ENCODE measurements at regions not wholly inside any gene's neighbourhood (a gene's known extent, or its start where the extent isn't known, plus 50 kb on each side); places are given as distances from the start of the nearest gene placed in this dataset.
A peak's percentile ranks its signal among the peaks of the same experiment; 100 is the strongest.
"Not testable (repeated sequence)": the region's sequence is repeated elsewhere in the genome, so short reads cannot be mapped to it uniquely, and the experiment has no call there.

DNA sequence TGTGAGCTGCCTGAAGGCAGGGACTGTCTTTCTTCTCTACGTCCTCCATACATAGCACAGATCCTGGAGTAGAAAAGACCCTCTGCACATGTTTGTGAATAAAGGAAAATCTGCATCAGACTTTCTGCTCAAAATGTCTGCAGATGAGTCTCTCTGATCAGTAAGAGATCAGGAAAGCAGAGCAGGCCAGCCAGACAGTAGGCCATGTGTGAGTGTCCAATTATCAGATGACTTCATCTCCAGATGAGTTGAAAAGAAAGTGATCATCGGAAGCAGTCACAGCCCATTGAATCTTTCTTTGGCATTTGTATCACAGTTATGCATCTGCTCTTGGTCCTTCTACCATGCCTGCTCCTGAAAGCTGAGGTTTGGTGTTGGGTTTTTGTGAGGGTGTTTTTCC lies 298.7 kb upstream of the NCAM1 start:
- no peak for DNase-seq

DNA sequence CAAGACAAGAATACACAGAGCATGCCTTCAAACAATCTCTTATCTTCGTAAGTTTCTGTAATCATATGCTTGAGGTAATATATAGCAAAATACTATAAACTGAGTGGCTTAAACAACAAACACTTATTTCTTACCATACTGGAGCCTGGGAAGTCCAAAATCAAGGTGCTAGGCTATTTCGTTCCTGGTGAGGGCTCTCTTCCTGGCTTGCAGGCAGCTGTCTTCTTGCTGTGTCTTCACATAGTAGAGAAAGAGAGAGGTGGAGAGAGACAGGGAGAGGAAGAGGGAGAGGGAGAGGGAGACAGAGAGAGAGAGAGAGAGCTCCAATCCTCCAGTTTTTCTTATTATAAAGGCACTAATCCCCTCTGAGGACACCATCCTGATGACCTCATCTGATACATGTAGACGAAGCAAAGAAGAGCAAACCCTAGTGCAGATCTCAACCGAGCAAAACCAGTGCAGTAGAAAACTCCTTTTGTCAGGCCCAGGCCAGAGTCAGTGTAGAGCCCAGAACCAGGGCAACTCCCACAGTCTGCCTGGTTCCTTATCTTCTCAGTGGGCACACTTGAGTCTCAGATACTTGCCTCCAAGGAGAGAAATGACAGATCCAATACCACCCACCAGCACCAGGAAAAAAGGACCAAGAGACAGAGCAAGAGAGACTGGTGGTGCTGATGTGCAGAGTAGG lies 297.1 kb upstream of the NCAM1 start:
- DNase-seq, result no peak

DNA sequence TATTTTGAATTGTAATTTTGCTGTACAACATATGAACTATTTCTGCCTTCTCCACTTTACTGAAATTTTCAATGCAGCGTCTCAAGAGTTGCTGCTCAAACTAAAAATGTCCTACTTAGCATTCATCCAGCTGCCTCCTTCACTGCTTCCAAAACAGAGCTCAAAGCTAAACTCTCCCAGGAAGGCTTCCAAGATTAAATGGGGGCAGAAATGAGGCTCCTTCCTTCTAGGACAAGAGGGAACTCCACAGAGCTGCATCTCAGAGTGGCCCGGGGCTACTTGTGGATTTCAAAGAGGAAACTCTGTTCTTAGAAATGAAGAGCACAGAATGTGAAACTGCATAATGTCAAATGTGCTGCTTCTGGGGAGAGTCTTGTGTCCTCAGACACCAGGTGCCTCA lies 295.9 kb upstream of the NCAM1 start:
- DNase-seq, result no peak

DNA sequence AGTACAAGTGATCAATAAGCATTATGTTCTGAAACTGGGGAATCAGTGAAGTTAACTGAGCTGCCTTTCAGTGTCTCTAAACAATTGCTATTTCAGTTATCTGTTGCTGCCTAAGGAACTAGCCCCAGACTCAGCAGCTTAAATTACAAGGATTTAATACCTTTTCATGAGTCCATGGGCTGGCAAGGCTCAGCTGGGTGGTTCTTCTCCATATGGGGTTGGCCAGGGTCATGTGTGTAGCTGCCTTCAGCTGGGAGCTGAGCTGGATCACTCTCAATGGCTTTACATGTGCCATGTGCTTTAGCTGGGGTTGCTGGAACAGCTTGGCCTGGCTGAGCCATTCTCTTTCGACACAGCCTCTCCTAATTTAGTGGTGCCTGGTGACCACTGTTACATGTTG lies 295.0 kb upstream of the NCAM1 start:
- no peak for DNase-seq

DNA sequence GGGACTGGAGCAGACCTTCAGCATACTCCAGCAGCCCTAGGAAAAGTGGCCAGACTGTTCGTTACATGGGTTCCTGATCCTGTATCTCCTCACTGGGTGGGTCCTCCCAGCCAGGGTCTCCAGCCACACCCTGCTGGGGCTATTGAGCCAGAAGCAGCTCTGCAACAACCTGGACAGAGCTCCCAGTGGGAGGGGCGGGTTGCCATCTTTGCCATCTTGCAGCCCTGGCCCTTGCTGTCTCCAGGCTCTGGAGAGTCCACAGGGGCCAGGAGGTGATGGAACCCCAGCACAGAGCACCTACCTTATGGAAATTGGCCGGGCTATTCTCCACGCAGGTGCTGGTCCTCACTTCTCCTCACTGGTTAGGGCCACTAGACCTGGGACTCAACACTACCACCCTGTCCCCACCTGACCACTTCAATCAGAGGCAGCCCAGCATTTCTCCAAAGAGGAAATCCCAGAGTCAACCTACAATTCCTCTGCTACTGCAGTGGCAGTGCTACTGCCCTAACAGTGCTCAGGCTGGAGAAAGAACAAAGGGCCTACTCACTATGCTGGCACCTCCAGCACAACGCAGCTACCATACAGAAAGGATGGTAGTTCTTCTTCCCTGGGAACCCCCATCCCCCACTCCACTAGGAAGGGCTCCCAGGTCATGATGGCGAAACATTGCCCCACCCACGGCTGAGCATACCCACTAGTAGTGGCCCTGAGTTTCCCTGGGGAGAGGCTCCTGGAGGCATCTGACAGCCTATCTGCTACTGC lies 290.2 kb upstream of the NCAM1 start:
- no peak for DNase-seq

DNA sequence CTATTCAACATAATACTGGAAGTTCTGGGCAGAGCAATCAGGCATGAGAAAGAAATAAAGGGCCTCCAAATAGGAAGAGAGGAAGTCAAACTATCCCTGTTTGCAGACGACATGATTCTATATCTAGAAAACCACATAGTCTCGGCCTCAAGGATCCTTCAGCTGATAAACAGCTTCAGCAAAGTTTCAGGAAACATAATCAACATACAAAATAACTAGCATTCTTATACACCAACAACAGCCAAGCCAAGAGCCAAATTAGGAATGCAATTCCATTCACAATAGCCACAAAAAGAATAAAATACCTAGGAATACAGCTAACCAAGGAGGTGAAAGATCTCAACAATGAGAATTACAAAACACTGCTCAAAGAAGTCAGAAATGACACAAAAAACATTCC lies 287.8 kb upstream of the NCAM1 start:
- not testable (repeated sequence) for DNase-seq

DNA sequence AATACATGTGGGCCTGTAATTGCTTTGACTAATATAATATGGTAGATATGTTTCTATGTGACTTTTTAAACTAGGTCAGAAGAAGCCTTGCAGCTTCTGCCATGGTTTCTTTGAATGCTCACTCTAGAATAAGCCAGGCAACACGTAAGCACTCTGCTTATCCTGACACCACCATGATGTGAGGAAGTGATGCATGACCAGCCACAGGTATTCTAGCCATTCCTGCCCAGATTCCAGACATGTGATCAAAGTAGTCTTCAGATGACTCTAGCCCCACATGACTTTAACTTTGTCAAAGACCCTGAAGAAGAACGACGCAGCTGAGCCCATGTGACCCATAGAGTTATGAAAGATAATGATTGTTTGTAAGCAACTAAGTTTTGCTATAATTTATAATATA lies 276.1 kb upstream of the NCAM1 start:
- DNase-seq, result no peak

DNA sequence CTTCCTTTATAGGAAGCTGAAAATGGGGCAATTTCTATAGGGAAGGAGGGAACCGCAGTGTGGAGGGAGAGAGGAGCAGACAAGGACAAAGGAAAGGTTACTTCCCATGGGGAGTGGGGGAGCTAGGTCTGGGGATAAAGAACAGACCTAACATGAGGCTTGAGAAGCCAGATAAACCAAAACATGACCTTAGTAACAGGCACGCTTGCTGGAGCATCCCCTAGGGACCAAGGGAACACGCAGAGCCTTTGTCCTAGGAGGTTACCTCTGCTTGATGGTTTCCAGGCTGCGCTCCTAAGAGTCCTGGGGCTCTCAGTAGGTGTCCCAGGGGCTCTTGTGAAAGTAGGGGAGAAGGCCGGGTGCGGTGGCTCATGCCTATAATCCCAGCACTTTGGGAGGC lies 271.4 kb upstream of the NCAM1 start:
- DNase-seq, result no peak

DNA sequence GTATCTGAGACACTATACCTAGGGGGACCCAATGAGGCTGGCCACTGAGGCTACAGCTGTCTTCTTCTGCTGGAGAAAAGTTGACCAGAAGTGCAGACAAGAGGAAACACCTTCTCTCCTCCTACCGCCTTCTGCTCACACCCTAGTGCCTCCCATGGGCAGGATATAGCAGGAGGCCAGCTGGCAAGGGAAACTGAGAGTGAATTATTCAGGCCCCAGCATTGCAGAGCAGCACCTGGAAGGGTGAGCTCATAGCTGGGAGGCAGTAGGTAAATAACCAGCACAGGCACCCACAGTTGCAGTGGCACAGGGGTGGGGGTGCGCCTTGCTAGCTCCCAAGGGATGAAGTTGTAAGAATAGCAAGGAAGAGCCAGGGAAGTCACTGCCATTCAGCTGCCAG lies 267.4 kb upstream of the NCAM1 start:
- DNase-seq, result no peak

DNA sequence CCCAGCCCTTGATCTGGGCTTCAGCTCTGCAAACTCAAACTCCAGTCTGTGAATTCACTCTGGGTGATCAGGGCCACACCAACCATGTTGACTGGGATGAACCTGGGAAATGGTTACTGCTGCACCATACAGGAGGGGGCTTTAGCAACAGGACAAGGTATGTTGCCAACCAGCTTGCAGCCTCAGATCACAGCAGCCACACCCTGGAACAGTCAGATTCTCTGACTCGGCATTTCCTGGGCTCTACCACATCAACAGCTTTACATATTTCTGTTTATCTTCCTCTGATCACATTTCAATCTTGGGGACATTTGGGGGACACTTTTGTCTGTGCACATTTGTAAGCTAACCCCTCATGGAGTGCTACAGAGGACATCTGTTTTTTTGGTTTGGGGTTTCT lies 267.0 kb upstream of the NCAM1 start:
- no peak for DNase-seq

DNA sequence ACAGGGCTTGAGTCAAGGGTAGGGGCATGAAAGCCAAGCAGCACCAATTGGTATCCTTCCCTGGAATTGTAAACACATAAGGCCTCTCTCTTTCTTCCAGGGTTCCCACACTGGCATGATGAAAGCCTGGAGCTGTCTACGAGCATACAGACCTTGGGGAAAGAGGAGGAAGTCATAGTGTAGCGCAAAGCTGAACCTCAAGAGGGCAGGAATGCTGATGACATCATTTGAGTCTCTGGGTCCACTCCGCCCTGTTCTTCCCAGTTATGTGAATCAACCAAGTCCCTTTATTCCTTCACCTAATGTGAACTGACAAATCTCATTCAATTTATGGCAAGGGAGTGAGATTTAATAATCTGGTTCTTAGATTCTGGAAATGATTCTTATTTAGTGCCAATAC lies 266.4 kb upstream of the NCAM1 start:
- no peak for DNase-seq

DNA sequence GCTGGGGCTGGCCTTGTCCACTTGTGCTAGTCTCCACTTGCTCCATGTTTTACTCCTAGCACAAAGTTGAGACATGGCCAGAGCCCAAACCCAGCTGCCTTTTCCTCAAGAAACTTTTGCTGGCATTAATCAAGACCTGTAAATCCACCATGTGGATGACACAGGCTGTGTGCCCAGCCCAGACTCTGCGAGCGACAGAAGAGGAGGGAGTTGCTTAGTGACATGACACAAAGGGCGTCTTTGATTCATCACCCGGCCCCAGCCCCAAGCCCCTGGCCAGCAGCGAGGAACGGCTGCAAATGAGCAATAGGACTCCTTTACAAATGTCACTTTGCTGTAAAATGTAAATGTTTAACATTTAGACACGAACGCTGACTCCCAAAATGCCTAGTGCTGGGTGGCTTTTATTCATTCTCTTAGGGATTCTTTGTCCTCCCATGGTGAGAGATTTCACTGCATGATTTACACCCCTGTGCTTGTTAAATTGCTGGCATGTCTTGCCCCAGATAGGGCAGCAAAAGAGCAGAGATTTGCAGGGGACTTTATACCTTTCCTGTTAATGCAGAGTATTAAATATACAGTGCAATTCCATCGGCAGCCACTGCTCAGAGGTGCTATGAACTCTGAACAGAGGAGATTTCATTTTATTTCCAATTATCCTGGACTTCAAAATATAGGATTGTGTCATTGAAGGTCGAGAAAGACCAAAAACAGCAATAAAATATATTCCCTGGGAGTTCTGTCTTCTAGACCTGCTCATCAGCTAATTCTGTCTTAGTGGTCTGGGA lies 263.6 kb upstream of the NCAM1 start:
- DNase-seq, result no peak

DNA sequence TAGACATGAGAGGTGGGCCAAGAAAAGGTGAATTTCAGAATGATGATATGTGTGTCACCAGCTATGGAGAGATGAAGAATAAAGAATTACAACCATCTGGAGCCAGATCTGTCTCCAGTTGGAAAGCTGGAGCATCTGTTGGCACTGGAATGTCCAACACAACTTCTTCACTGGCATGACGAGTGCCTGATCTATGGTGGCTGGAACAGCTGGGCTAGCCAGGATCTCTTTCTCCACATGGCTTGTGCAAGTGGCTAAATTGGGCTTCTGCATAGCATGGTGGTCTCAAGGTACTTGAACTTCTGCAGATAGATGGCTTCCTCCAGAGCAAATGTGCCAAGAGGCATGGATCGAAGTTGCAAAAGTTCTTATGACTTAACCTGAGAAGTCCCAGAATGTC lies 256.1 kb upstream of the NCAM1 start:
- no peak for DNase-seq

DNA sequence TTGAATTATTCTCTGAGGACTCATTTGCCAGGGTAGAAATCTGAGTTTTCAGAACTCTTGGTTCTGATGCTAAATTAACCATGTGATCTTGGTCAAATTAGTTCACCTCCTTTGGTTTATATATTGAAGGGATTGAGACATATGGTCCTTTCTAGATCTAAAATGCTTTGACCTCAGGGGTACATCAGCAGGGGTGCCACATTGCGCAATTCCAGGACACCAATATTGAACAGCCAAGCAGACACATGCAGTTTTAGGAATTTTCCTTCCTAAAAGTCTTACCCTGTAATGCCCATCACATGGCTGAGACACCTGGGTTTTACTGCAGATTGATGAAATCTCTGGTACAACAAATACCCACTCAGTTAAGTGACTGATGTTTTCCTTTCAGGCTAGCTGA lies 254.4 kb upstream of the NCAM1 start:
- DNase-seq, result no peak

DNA sequence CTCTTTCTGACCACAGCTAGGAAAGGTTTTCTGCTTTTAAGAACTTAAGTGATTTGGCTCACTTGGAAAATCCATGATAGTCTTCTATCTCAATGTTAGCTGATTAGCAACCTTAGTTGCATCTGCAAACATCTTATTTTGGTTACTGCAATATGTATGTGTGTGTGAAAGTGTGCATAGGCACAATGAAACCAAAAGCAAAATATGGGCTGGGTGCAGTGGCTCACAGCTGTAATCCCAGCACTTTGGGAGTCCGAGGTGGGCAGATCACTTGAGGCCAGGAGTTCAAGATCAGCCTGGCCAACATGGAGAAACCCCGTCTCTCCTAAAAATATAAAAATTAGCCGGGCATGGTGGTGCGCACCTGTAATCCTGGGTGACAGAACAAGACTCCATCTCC lies 246.9 kb upstream of the NCAM1 start:
- DNase-seq, result not testable (repeated sequence)

DNA sequence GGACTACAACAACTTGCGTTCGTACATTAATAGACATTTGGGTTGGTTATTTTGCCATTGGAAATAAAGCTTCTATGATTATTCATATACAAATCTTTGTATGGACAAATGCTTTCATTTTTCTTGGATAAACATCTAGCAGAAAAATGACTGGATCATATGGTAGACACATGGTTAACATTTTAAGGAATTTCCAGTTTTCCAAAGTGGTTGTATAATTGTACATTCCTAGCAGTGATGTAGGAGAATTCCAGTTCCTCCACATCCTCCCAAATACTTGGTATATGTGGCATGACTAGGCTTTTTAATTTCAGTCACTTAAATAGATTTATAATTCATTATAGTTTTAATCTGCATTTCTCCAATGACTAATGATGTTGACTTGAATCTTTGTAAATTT lies 246.2 kb upstream of the NCAM1 start:
- no peak for DNase-seq

DNA sequence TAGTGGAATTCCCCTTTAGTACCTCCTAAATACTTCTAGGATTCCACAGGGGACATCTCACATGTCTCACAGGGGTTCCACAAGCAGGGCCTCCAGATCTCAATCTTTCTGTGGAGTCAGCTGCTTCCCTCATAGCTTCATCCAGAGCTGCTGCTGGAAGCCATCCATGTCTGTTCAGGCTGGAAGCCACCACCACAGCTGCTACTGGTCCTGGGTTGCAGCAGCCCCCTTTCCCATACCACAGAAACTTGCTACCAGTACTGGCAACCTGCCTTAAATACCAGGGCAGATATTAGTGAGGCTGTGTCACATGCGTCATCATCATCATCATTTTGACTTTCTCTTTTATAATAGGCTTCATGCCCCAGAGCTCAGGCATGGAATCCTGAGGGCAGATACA lies 242.7 kb upstream of the NCAM1 start:
- no peak for DNase-seq

DNA sequence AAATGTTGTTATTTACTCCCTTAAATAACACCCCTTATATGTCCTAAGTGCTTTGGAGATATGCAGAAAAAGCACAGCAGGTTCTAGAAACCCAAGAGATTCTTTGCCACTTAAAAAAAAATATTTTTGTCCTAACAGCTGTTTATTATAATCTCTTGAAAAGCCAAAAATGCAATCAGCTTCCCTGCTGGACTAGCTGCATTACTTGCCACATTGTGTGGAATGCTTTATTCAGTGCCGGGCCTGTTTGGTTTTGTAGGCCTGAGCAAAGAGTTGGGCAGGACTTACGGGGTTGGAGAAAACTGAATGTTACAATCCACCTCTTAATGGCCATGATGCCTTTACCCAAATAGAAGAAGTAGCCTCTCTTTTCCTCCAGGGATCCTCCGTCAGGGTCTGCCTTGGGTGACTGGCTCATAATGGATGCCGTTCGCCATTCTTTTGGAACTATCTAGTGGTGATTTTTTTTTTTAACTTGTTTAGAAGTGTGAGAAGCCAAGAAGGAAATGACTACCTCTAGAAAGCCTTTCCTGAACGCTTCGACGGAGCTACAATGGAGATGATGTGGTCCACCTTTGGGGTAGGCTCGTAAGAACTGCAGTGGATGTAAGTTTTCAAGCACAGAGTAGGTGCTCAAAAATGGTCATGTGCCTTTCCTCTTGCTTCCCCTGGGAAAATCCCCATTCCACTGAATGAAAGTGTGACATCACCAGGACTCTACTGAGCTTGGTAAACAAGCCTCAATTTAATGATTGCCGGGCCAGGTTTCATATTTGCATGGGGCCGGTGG lies 241.3 kb upstream of the NCAM1 start:
- DNase-seq, result no peak

DNA sequence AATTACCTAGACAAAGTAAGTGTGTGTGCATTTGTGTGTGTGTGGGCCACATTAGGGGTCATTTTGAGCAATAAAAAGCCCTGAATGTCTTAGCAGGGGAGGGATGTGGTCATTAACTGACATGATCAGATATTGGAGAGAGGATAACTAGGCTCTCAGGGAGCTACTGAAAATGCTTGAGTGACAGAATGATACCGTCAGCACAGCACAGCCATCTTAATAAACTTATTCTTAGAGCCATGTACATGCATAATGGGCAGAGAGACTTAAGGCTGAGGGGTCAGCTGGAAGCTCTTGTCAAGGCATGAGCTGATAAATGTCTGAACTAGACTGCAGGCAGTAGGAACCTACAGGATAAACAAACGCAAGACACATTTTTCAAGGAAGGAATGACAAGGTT lies 239.1 kb upstream of the NCAM1 start:
- DNase-seq, result no peak

DNA sequence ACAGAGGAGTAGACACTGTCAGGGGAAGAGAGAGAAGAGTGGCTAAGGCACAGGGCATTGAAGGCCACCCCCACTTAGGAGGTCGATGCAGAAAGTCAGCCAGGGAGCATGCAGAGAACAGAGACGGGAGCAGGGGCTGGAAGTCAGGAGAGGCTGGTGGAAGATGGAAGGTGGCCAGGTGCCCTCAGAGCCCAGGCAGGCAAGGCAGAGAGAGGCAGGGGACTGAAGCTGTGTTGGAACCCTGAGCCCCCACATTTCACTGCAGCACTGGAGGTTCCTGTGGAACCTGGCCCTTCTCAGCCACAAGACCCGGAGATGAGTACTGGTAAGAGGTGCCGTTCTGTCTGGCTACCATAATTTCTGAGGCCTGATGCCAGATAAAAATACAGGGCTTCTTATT lies 238.3 kb upstream of the NCAM1 start:
- DNase-seq, result no peak

DNA sequence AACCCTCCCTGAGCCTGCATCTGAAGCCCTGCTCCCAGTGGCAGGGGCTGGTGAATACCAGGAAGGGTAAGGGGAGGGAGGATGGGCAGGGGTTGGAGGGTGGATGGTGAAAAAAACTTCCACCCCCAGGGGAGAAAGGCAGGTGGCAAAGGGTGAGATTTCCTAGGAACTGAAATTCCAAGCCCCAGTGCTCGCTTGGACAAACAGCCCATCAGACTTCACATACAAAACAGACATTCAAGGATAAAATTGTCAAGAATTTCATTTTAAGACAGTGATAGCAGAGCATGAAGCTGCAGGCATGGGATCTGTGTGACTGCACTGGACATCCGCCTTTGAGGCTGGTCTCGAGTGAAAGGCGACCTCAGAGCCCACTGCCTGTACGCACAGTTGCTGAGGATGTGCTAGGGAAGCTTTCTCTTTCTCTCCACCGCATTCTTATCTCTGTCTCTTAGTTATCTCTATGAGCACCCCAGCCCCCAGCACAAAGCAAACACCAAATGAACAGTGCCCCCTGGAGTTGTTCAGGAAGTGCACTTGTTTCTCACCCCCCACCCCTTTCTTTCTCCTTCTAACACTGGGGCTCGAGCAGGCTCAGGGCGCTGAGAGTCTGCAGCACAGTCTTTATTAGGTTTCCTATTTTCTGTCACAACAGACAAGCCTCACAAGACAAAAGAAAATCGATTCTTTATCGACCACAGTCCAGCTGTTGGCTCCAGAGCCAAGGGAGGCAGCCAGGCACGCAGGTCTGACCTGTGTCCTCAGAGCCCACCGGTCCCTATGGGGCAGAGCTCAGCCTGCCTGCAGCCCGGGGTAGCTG lies 237.3 kb upstream of the NCAM1 start:
- no peak for DNase-seq

DNA sequence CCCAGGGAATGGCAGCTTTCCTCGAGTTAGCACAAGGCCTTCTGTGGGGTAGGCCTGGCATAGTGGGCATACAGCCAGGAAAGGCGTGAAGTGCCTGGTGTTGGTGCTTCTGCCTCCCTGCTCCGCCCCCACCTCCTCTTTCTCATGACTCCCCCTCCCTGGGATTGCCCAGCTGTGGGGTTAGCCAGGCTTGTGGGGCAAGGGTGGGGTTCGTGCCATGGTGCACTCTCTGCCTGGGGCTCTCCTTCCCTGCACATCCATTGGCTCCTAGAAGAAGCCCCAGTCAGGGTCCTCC lies 236.8 kb upstream of the NCAM1 start:
- DNase-seq, result peak; percentile 30

DNA sequence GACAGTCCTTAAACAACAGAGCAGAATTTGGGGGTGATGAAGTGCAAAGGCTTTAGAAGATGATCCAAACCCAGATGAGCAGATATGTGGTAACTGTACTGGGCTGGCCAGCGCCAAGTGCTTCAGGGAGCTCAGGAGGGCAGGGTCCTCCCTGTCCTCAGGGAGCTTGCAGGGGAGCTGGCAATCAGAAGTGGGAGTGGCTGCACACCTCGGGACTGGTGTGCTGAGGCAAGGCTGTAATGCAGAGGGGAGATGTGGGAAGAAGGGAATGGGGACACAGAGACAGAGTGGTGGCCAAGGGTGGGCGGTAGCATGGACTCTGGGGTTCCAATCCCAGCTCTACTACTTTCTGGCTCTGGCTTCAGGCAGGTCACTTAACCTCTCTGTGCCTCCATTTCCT lies 235.6 kb upstream of the NCAM1 start:
- DNase-seq, result no peak
